Inflammatory macrophage treated with lipopolysaccharide for 4 hours (primary cell): ENCODE measurements at regions not wholly inside any gene's neighbourhood (a gene's known extent, or its start where the extent isn't known, plus 50 kb on each side); places are given as distances from the start of the nearest gene placed in this dataset.
A peak's percentile ranks its signal among the peaks of the same experiment; 100 is the strongest.
"Not testable (repeated sequence)": the region's sequence is repeated elsewhere in the genome, so short reads cannot be mapped to it uniquely, and the experiment has no call there.

ENCODE experiments used
- DNase-seq: peaks from one replicate; pipeline ENCODE4 v3.0.0-alpha.2; 2020

GRCh38 chr6:170232186-170233002, 58.5 kb downstream of the DLL1 start:
- DNase-seq: no peak

GRCh38 chr6:170231293-170232185, 59.3 kb downstream of the DLL1 start:
- no peak for DNase-seq

GRCh38 chr6:170230520-170231292, 60.2 kb downstream of the DLL1 start:
- DNase-seq: no peak

GRCh38 chr6:170229851-170230519, 60.9 kb downstream of the DLL1 start:
- no peak for DNase-seq

GRCh38 chr6:170229396-170229795, 61.5 kb downstream of the DLL1 start:
- DNase-seq: no peak

- DNase-seq: no peak
Observed at GRCh38 chr6:170228946-170229310, 62.0 kb downstream of the DLL1 start.

- DNase-seq: no peak
Observed at GRCh38 chr6:170227996-170228945, 62.6 kb downstream of the DLL1 start.

- no peak for DNase-seq
Observed at GRCh38 chr6:170227521-170227983, 63.3 kb downstream of the DLL1 start.

GRCh38 chr6:170226647-170227046, 64.2 kb downstream of the DLL1 start:
- DNase-seq: no peak

GRCh38 chr6:170225852-170226417, 64.9 kb downstream of the DLL1 start:
- DNase-seq: no peak

- peak; percentile 33 for DNase-seq
Observed at GRCh38 chr6:170224694-170225660, 65.9 kb downstream of the DLL1 start.

- no peak for DNase-seq
Observed at GRCh38 chr6:170223718-170224693, 66.9 kb downstream of the DLL1 start.

GRCh38 chr6:170222498-170223471, 68.1 kb downstream of the DLL1 start:
- no peak for DNase-seq

- DNase-seq: no peak
Observed at GRCh38 chr6:170221753-170222400, 69.0 kb downstream of the DLL1 start.

GRCh38 chr6:170221052-170221752, 69.7 kb downstream of the DLL1 start:
- no peak for DNase-seq

GRCh38 chr6:170213637-170214018, 77.2 kb downstream of the DLL1 start:
- not testable (repeated sequence) for DNase-seq
